ENCODE measurements at regions not wholly inside any gene's neighbourhood (a gene's known extent, or its start where the extent isn't known, plus 50 kb on each side); places are given as distances from the start of the nearest gene placed in this dataset.
"Not testable (repeated sequence)": the region's sequence is repeated elsewhere in the genome, so short reads cannot be mapped to it uniquely, and the experiment has no call there.

- H3K9me3 Mint-ChIP-seq, H3K4me1 Mint-ChIP-seq, H3K36me3 Mint-ChIP-seq, CTCF ChIA-PET, H3K27me3 Mint-ChIP-seq, H3K27ac Mint-ChIP-seq, DNase-seq, H3K4me3 Mint-ChIP-seq: not testable (repeated sequence)
Observed at GRCh38 chr16:16625140-16625539, 246.2 kb downstream of the NPIPA7 start.

GRCh38 chr16:16627865-16628264 lies 248.9 kb downstream of the NPIPA7 start:
- H3K36me3 Mint-ChIP-seq, CTCF ChIA-PET, H3K9me3 Mint-ChIP-seq, H3K27ac Mint-ChIP-seq, H3K4me1 Mint-ChIP-seq, H3K4me3 Mint-ChIP-seq, DNase-seq, H3K27me3 Mint-ChIP-seq: not testable (repeated sequence)

DNA sequence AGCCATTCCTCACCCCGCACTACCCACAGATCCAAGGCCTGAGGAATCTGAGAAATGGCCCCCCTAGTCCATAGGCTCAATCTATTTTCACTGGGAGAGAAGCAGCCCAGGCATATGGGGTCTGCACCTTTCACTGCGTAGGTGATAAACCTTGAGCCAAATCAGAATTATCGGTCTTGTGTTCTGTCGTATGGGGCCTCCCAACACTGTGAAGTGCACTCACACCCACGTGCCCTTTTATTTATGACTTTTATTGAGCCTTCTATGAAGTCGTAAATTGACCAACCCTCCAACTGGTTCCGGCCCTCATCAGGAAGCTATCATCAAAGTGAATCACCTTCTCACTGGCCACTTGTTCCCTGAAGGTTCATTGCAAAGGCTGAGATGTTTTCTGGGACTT lies 259.3 kb downstream of the NPIPA7 start:
- DNase-seq, CTCF ChIA-PET: not testable (repeated sequence)

DNA sequence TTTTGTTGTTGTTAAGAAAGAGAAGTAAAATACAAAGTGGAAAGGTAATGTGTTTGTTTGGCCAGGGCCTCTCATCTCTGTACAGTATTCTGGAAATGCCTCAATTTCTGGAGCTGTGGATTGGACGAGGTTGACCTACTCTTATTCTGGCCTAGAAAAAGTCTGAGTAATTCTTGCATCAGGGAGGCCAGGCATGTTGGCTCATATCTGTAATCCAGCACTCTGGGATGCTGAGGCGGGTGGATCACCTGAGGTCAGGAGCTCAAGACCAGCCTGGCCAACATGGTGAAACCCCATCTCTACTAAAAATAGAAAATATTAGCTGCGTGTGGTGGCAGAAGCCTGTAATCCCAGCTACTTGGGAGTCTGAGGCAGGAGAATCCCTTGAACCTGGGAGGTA lies 259.8 kb downstream of the NPIPA7 start:
- H3K9me3 Mint-ChIP-seq, H3K36me3 Mint-ChIP-seq, H3K4me3 Mint-ChIP-seq, H3K4me1 Mint-ChIP-seq, H3K27me3 Mint-ChIP-seq, DNase-seq, CTCF ChIA-PET, H3K27ac Mint-ChIP-seq: not testable (repeated sequence)

More for the DNA sequence above, 259.3 kb downstream of the NPIPA7 start:
- not testable (repeated sequence) for H3K27me3 Mint-ChIP-seq, H3K36me3 Mint-ChIP-seq, H3K27ac Mint-ChIP-seq, H3K4me3 Mint-ChIP-seq, H3K9me3 Mint-ChIP-seq, H3K4me1 Mint-ChIP-seq

- H3K4me1 Mint-ChIP-seq, H3K27ac Mint-ChIP-seq, H3K4me3 Mint-ChIP-seq, H3K9me3 Mint-ChIP-seq, H3K27me3 Mint-ChIP-seq, DNase-seq, H3K36me3 Mint-ChIP-seq, CTCF ChIA-PET: not testable (repeated sequence)
Observed at GRCh38 chr16:16643828-16644227, 264.9 kb downstream of the NPIPA7 start.

- H3K27me3 Mint-ChIP-seq, H3K4me3 Mint-ChIP-seq, DNase-seq, H3K4me1 Mint-ChIP-seq, H3K27ac Mint-ChIP-seq, CTCF ChIA-PET, H3K9me3 Mint-ChIP-seq, H3K36me3 Mint-ChIP-seq: not testable (repeated sequence)
Observed at GRCh38 chr16:16648002-16648401, 269.1 kb downstream of the NPIPA7 start.

DNA sequence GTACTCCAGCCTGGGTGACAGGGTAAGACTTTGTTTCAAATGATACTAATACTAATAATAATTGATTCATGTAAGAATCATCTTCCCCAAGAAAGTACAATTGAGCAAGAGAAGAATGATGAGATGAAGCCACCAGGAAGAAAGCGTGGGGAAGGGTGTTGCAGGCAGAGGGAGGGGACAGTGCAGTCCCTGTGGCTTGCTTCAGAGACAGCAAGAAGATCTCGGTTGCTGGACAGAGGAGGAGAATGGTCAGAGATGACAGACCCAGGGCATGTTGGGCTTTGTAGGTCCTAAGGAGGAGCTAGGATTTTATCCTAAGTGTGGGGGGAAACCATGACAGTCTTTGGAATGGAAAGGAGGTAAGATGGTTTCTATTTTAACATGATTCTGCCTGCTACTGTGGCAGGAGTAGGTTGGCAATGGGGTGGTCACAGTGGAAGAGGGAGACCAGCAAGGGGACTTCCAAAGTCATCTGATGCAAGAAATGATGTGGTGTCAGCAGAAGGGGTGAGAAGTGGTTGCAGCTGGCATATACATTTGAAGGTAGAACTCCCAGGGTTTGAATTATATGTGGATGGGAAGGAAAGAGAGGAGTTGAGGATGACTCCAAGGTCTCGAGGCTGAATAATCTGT lies 293.4 kb downstream of the NPIPA7 start:
- H3K9me3 Mint-ChIP-seq, DNase-seq, H3K4me3 Mint-ChIP-seq, CTCF ChIA-PET, H3K36me3 Mint-ChIP-seq, H3K27ac Mint-ChIP-seq, H3K27me3 Mint-ChIP-seq, H3K4me1 Mint-ChIP-seq: not testable (repeated sequence)

DNA sequence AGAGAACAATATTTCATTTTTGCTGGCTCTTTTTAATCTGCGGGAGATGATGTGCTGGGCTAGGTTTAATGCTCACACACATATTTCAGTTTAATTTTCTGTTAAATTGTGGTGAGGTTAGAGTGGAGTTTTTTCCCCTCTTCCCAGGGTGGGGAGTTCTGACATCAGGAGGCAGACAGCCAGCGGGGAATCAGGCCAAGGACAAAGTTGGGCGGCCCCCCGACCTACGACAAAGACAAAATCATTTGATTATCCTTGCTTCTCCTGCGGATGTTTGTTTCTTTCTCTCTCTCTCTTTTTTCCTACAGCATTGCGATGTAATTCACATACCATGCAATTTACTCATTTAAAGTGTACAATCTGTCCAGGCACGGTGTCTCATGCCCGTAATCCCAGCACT lies 295.9 kb downstream of the NPIPA7 start:
- H3K27ac Mint-ChIP-seq, H3K9me3 Mint-ChIP-seq, H3K4me3 Mint-ChIP-seq, DNase-seq, CTCF ChIA-PET, H3K27me3 Mint-ChIP-seq, H3K36me3 Mint-ChIP-seq, H3K4me1 Mint-ChIP-seq: not testable (repeated sequence)

GRCh38 chr16:16721849-16722248 lies 342.9 kb downstream of the NPIPA7 start:
- H3K9me3 Mint-ChIP-seq, H3K36me3 Mint-ChIP-seq, DNase-seq, CTCF ChIA-PET, H3K27ac Mint-ChIP-seq, H3K4me3 Mint-ChIP-seq, H3K27me3 Mint-ChIP-seq, H3K4me1 Mint-ChIP-seq: not testable (repeated sequence)

GRCh38 chr16:16722666-16723065 lies 343.7 kb downstream of the NPIPA7 start:
- CTCF ChIA-PET, H3K9me3 Mint-ChIP-seq, H3K36me3 Mint-ChIP-seq, H3K27ac Mint-ChIP-seq, H3K27me3 Mint-ChIP-seq, H3K4me1 Mint-ChIP-seq, DNase-seq, H3K4me3 Mint-ChIP-seq: not testable (repeated sequence)

GRCh38 chr16:16723819-16724519 lies 345.0 kb downstream of the NPIPA7 start:
- H3K27ac Mint-ChIP-seq, H3K27me3 Mint-ChIP-seq, H3K36me3 Mint-ChIP-seq, DNase-seq, H3K9me3 Mint-ChIP-seq, H3K4me3 Mint-ChIP-seq, CTCF ChIA-PET, H3K4me1 Mint-ChIP-seq: not testable (repeated sequence)

DNA sequence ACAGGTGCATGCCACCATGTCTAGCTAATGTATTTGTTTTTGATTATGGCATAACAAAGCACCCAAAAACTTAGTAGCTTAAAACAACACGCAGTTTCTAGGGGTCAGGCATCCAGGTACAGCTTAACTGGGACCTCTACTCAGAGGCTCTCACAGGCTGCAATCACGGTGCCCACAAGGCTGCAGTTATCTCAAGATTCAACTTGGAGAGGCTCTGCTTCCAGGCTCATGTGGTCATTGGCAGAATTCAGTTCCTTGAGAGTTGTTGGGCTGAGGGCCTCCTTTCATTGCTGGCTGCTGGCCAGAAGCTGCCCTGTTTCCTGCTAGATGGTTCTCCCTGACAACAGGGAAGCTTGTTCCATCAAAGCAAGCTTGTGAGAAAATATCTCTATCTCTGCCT lies 348.1 kb downstream of the NPIPA7 start:
- H3K4me1 Mint-ChIP-seq, H3K36me3 Mint-ChIP-seq, DNase-seq, H3K27ac Mint-ChIP-seq, H3K27me3 Mint-ChIP-seq, H3K4me3 Mint-ChIP-seq, H3K9me3 Mint-ChIP-seq, CTCF ChIA-PET: not testable (repeated sequence)

DNA sequence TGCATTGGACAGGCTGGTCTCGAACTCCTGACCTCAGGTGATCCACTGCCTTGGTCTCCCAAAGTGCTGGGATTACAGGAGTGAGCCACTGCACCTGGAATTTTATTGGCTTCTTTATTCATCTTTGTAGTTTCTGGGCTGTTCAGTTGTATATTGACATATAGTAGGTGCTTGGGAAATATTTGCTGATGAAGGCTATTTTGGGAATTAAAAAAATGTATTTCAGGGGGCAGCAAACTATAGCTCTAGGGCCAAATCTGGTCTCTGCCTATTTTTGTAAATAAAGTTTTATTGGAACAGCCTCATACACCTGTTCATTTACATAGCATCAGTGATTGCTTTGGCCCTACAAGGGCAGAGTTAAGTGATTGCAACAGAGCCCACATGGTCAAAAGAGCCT lies 363.6 kb downstream of the NPIPA7 start:
- DNase-seq: not testable (repeated sequence)

GRCh38 chr16:16754992-16755667 lies 376.2 kb downstream of the NPIPA7 start:
- H3K27me3 Mint-ChIP-seq, H3K36me3 Mint-ChIP-seq, H3K9me3 Mint-ChIP-seq, H3K4me3 Mint-ChIP-seq, CTCF ChIA-PET, H3K4me1 Mint-ChIP-seq, H3K27ac Mint-ChIP-seq, DNase-seq: not testable (repeated sequence)

More for the DNA sequence above, 363.6 kb downstream of the NPIPA7 start:
- H3K9me3 Mint-ChIP-seq, H3K27ac Mint-ChIP-seq, H3K27me3 Mint-ChIP-seq, H3K4me3 Mint-ChIP-seq, H3K4me1 Mint-ChIP-seq, CTCF ChIA-PET, H3K36me3 Mint-ChIP-seq: not testable (repeated sequence)

- no peaks in the 10 kb centered on the region for H3K9me3 Mint-ChIP-seq
- no peak overlapping the region for H3K4me3 Mint-ChIP-seq
- CTCF ChIA-PET: interaction anchor here (0.5 kb wide), 1 partner anchor 168 kb away, joined by 3 read pairs; no protein-coding TSS in a partner anchor
- no peak for DNase-seq
- no peaks in the 10 kb centered on the region for H3K27me3 Mint-ChIP-seq
- no peaks in the 10 kb centered on the region for H3K36me3 Mint-ChIP-seq
- H3K27ac Mint-ChIP-seq: no peak overlapping the region
- no peaks in the 10 kb centered on the region for H3K4me1 Mint-ChIP-seq
Observed at GRCh38 chr16:16763449-16763848, 384.5 kb downstream of the NPIPA7 start.
